ENCODE measurements at regions not wholly inside any gene's neighbourhood (a gene's known extent, or its start where the extent isn't known, plus 50 kb on each side); places are given as distances from the start of the nearest gene placed in this dataset.

GRCh38 chr11:59283825-59284772 is 71.4 kb upstream of the MPEG1 start:
- H3K27ac ChIP-seq: no peak overlapping the region
- TF ChIP-seq, protein P1, sequence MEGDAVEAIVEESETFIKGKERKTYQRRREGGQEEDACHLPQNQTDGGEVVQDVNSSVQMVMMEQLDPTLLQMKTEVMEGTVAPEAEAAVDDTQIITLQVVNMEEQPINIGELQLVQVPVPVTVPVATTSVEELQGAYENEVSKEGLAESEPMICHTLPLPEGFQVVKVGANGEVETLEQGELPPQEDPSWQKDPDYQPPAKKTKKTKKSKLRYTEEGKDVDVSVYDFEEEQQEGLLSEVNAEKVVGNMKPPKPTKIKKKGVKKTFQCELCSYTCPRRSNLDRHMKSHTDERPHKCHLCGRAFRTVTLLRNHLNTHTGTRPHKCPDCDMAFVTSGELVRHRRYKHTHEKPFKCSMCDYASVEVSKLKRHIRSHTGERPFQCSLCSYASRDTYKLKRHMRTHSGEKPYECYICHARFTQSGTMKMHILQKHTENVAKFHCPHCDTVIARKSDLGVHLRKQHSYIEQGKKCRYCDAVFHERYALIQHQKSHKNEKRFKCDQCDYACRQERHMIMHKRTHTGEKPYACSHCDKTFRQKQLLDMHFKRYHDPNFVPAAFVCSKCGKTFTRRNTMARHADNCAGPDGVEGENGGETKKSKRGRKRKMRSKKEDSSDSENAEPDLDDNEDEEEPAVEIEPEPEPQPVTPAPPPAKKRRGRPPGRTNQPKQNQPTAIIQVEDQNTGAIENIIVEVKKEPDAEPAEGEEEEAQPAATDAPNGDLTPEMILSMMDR (IDR thresholded peaks at IDR 0.05): peak; percentile 87
- no peak for TF ChIP-seq ZFX (IDR thresholded peaks at IDR 0.05; ENCODE audit: borderline replicate concordance)

- no peak overlapping the region for H3K27ac ChIP-seq
- no peak for TF ChIP-seq ZFX (IDR thresholded peaks at IDR 0.05; ENCODE audit: borderline replicate concordance)
- TF ChIP-seq, protein P1 (IDR thresholded peaks at IDR 0.05): no peak
Measured at GRCh38 chr11:59283311-59283710, 70.6 kb upstream of the MPEG1 start.

DNA sequence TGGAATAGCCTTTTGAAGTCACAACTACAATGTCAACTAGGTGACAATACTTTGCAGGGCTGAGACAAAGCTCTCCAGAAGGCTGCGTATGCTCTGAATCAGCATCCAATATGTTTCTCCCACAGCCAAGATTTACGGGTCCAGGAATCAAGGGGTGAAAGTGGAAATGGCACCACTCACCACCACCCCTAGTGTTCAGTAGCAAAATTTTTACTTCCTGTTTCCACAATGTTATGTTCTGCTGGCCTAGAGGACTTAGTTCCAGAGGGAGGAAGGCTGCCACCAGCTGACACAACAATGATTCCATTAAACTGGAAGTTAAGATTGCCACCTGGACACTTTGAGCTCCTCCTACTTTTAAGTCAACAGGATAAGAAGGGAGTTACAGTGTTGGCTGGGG is 68.5 kb upstream of the MPEG1 start:
- TF ChIP-seq, protein P1 (IDR thresholded peaks at IDR 0.05): no peak
- TF ChIP-seq ZFX (IDR thresholded peaks at IDR 0.05; ENCODE audit: borderline replicate concordance): no peak
- H3K27ac ChIP-seq: no peak overlapping the region

DNA sequence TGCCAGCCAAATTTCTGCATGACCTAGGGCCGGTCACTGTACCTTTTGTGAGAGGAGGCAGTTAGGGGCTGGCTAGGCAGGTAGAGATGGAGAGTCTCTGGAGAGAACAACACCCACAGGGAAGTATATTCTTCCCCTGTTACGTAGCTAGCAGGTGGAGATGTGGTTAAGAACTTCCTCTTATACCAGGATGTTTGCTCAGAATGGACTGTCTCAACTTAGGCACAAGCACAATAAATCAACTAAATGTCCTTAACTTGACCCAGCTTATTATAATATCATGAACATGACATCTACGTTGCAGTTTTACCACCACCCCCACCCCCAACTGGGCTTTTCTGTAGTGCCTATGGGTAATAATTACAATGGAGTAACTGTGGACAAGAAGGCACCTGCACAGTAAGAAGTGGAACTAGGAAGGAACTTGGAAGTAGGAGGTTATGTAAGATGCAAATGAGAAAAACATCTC is 60.7 kb upstream of the MPEG1 start:
- H3K27ac ChIP-seq: no peak overlapping the region
- TF ChIP-seq, protein P1 (IDR thresholded peaks at IDR 0.05): no peak
- no peak for TF ChIP-seq ZFX (IDR thresholded peaks at IDR 0.05; ENCODE audit: borderline replicate concordance)

- TF ChIP-seq ZFX (IDR thresholded peaks at IDR 0.05; ENCODE audit: borderline replicate concordance): no peak
- TF ChIP-seq, protein P1 (IDR thresholded peaks at IDR 0.05): no peak
- no peak overlapping the region for H3K27ac ChIP-seq
Measured at GRCh38 chr11:59272771-59273372, 60.1 kb upstream of the MPEG1 start.

GRCh38 chr11:59271811-59272327 is 59.1 kb upstream of the MPEG1 start:
- TF ChIP-seq, protein P1 (IDR thresholded peaks at IDR 0.05): no peak
- no peak for TF ChIP-seq ZFX (IDR thresholded peaks at IDR 0.05; ENCODE audit: borderline replicate concordance)
- no peak overlapping the region for H3K27ac ChIP-seq
